ENCODE measurements at regions not wholly inside any gene's neighbourhood (a gene's known extent, or its start where the extent isn't known, plus 50 kb on each side); places are given as distances from the start of the nearest gene placed in this dataset.

GRCh38 chr3:105963161-105963560 is 94.3 kb upstream of the CBLB start:
- H3K9ac ChIP-seq (ENCODE audit: low read length) = no peak overlapping the region
- no peaks in the 10 kb centered on the region for H3K9me3 ChIP-seq (ENCODE audit: low read length)
- no peak for DNase-seq
- H3K4me3 ChIP-seq (ENCODE audit: low read length) = no peak overlapping the region
- no peaks in the 10 kb centered on the region for H3K9me2 ChIP-seq (replicated peaks; ENCODE audit: insufficient read depth, low read length)
- no peaks in the 10 kb centered on the region for H3K36me3 ChIP-seq (ENCODE audit: insufficient read depth, low read length)
- H3K4me2 ChIP-seq (ENCODE audit: low read depth, low read length, poor library complexity, severe bottlenecking) = no peak overlapping the region
- no peak overlapping the region for H2AFZ ChIP-seq (ENCODE audit: low read length)
- no peaks in the 10 kb centered on the region for H3K79me2 ChIP-seq (ENCODE audit: low read length)
- no peak overlapping the region for H3K27ac ChIP-seq (ENCODE audit: low read length)
- H3K4me1 ChIP-seq (ENCODE audit: low read length) = no peaks in the 10 kb centered on the region
- H4K20me1 ChIP-seq (ENCODE audit: insufficient read depth, low read depth, low read length) = no peaks in the 10 kb centered on the region
- no peaks in the 10 kb centered on the region for H3K27me3 ChIP-seq (ENCODE audit: low read length)

GRCh38 chr3:105965384-105965783 is 96.6 kb upstream of the CBLB start:
- Histone ChIP-seq H3K79me2 (ENCODE audit: low read length) (no peaks in the 10 kb centered on the region), H3K9me2 (replicated peaks; ENCODE audit: insufficient read depth, low read length) (0 out of 2 replicates have a peak, but pooled peaks cover 3% of the 10 kb centered on the region), H2AFZ (ENCODE audit: low read length) (no peak overlapping the region), H3K27me3 (ENCODE audit: low read length) (no peaks in the 10 kb centered on the region), H3K36me3 (ENCODE audit: insufficient read depth, low read length) (no peaks in the 10 kb centered on the region), H3K9ac (ENCODE audit: low read length) (no peak overlapping the region), H3K4me1 (ENCODE audit: low read length) (peaks cover 4% of the 10 kb centered on the region; the same call in 1 of the 2 replicates), H3K4me2 (ENCODE audit: low read depth, low read length, poor library complexity, severe bottlenecking) (no peak overlapping the region), H4K20me1 (ENCODE audit: insufficient read depth, low read depth, low read length) (no peaks in the 10 kb centered on the region), H3K27ac (ENCODE audit: low read length) (no peak overlapping the region), H3K9me3 (ENCODE audit: low read length) (no peaks in the 10 kb centered on the region), H3K4me3 (ENCODE audit: low read length) (no peak overlapping the region)
- no peak for DNase-seq

GRCh38 chr3:105967117-105967516 is 98.3 kb upstream of the CBLB start:
- H3K9ac ChIP-seq (ENCODE audit: low read length) = no peak overlapping the region
- no peak overlapping the region for H2AFZ ChIP-seq (ENCODE audit: low read length)
- no peaks in the 10 kb centered on the region for H4K20me1 ChIP-seq (ENCODE audit: insufficient read depth, low read depth, low read length)
- H3K36me3 ChIP-seq (ENCODE audit: insufficient read depth, low read length) = no peaks in the 10 kb centered on the region; the same call in 1 of the 2 replicates
- H3K9me3 ChIP-seq (ENCODE audit: low read length) = no peaks in the 10 kb centered on the region
- DNase-seq = no peak
- no peaks in the 10 kb centered on the region for H3K79me2 ChIP-seq (ENCODE audit: low read length)
- no peak overlapping the region for H3K4me3 ChIP-seq (ENCODE audit: low read length)
- no peak overlapping the region for H3K27ac ChIP-seq (ENCODE audit: low read length)
- no peak overlapping the region for H3K4me2 ChIP-seq (ENCODE audit: low read depth, low read length, poor library complexity, severe bottlenecking)
- H3K4me1 ChIP-seq (ENCODE audit: low read length) = peaks cover 4% of the 10 kb centered on the region; the same call in 1 of the 2 replicates
- no peaks in the 10 kb centered on the region for H3K27me3 ChIP-seq (ENCODE audit: low read length)
- H3K9me2 ChIP-seq (replicated peaks; ENCODE audit: insufficient read depth, low read length) = 0 out of 2 replicates have a peak, but pooled peaks cover 3% of the 10 kb centered on the region

- no peaks in the 10 kb centered on the region for H3K9me3 ChIP-seq (ENCODE audit: low read length)
- H3K36me3 ChIP-seq (ENCODE audit: insufficient read depth, low read length) = no peaks in the 10 kb centered on the region; the same call in 1 of the 2 replicates
- no peaks in the 10 kb centered on the region for H3K27me3 ChIP-seq (ENCODE audit: low read length)
- 0 out of 2 replicates have a peak, but pooled peaks cover 3% of the 10 kb centered on the region for H3K9me2 ChIP-seq (replicated peaks; ENCODE audit: insufficient read depth, low read length)
- no peak overlapping the region for H3K4me2 ChIP-seq (ENCODE audit: low read depth, low read length, poor library complexity, severe bottlenecking)
- no peak overlapping the region for H3K9ac ChIP-seq (ENCODE audit: low read length)
- DNase-seq = peak; percentile 41
- peak overlapping the region; percentile 56; the same call in 1 of the 2 replicates for H2AFZ ChIP-seq (ENCODE audit: low read length)
- H3K4me1 ChIP-seq (ENCODE audit: low read length) = peaks cover 4% of the 10 kb centered on the region; the same call in 1 of the 2 replicates
- H3K79me2 ChIP-seq (ENCODE audit: low read length) = no peaks in the 10 kb centered on the region
- peak overlapping the region; percentile 10; the same call in 1 of the 2 replicates for H3K27ac ChIP-seq (ENCODE audit: low read length)
- H4K20me1 ChIP-seq (ENCODE audit: insufficient read depth, low read depth, low read length) = no peaks in the 10 kb centered on the region
- H3K4me3 ChIP-seq (ENCODE audit: low read length) = no peak overlapping the region
Observed at GRCh38 chr3:105970283-105970682, 101.5 kb upstream of the CBLB start.

- Histone ChIP-seq H3K36me3 (ENCODE audit: insufficient read depth, low read length) (no peaks in the 10 kb centered on the region; the same call in 1 of the 2 replicates), H3K9me3 (ENCODE audit: low read length) (no peaks in the 10 kb centered on the region), H3K27ac (ENCODE audit: low read length) (no peak overlapping the region), H3K9ac (ENCODE audit: low read length) (no peak overlapping the region), H3K4me1 (ENCODE audit: low read length) (peaks cover 4% of the 10 kb centered on the region; the same call in 1 of the 2 replicates), H3K4me3 (ENCODE audit: low read length) (no peak overlapping the region), H3K4me2 (ENCODE audit: low read depth, low read length, poor library complexity, severe bottlenecking) (no peak overlapping the region), H2AFZ (ENCODE audit: low read length) (no peak overlapping the region), H4K20me1 (ENCODE audit: insufficient read depth, low read depth, low read length) (no peaks in the 10 kb centered on the region), H3K9me2 (replicated peaks; ENCODE audit: insufficient read depth, low read length) (0 out of 2 replicates have a peak, but pooled peaks cover 3% of the 10 kb centered on the region), H3K79me2 (ENCODE audit: low read length) (no peaks in the 10 kb centered on the region), H3K27me3 (ENCODE audit: low read length) (no peaks in the 10 kb centered on the region)
- DNase-seq = no peak
Observed at GRCh38 chr3:105972069-105972468, 103.3 kb upstream of the CBLB start.

- no peak overlapping the region for H3K27ac ChIP-seq (ENCODE audit: low read length)
- no peaks in the 10 kb centered on the region for H3K9me2 ChIP-seq (replicated peaks; ENCODE audit: insufficient read depth, low read length)
- peaks cover 4% of the 10 kb centered on the region; the same call in 1 of the 2 replicates for H3K4me1 ChIP-seq (ENCODE audit: low read length)
- DNase-seq = no peak
- H3K27me3 ChIP-seq (ENCODE audit: low read length) = no peaks in the 10 kb centered on the region
- no peak overlapping the region for H3K4me2 ChIP-seq (ENCODE audit: low read depth, low read length, poor library complexity, severe bottlenecking)
- H3K36me3 ChIP-seq (ENCODE audit: insufficient read depth, low read length) = no peaks in the 10 kb centered on the region; the same call in 1 of the 2 replicates
- H3K79me2 ChIP-seq (ENCODE audit: low read length) = no peaks in the 10 kb centered on the region
- H3K4me3 ChIP-seq (ENCODE audit: low read length) = no peak overlapping the region
- no peak overlapping the region for H2AFZ ChIP-seq (ENCODE audit: low read length)
- no peaks in the 10 kb centered on the region for H3K9me3 ChIP-seq (ENCODE audit: low read length)
- H3K9ac ChIP-seq (ENCODE audit: low read length) = no peak overlapping the region
- no peaks in the 10 kb centered on the region for H4K20me1 ChIP-seq (ENCODE audit: insufficient read depth, low read depth, low read length)
Observed at GRCh38 chr3:105974381-105974780, 105.6 kb upstream of the CBLB start.

GRCh38 chr3:105976196-105976595 is 107.4 kb upstream of the CBLB start:
- Histone ChIP-seq H3K79me2 (ENCODE audit: low read length) (no peaks in the 10 kb centered on the region), H3K4me2 (ENCODE audit: low read depth, low read length, poor library complexity, severe bottlenecking) (no peak overlapping the region), H3K27me3 (ENCODE audit: low read length) (no peaks in the 10 kb centered on the region), H4K20me1 (ENCODE audit: insufficient read depth, low read depth, low read length) (no peaks in the 10 kb centered on the region), H3K4me3 (ENCODE audit: low read length) (no peak overlapping the region), H3K9me2 (replicated peaks; ENCODE audit: insufficient read depth, low read length) (no peaks in the 10 kb centered on the region), H3K4me1 (ENCODE audit: low read length) (no peaks in the 10 kb centered on the region), H3K9ac (ENCODE audit: low read length) (no peak overlapping the region), H3K36me3 (ENCODE audit: insufficient read depth, low read length) (no peaks in the 10 kb centered on the region), H3K27ac (ENCODE audit: low read length) (no peak overlapping the region), H3K9me3 (ENCODE audit: low read length) (no peaks in the 10 kb centered on the region), H2AFZ (ENCODE audit: low read length) (no peak overlapping the region)
- DNase-seq = no peak

GRCh38 chr3:105979961-105980360 is 111.1 kb upstream of the CBLB start:
- Histone ChIP-seq H3K4me2 (ENCODE audit: low read depth, low read length, poor library complexity, severe bottlenecking) (no peak overlapping the region), H3K79me2 (ENCODE audit: low read length) (no peaks in the 10 kb centered on the region), H3K9ac (ENCODE audit: low read length) (no peak overlapping the region), H3K4me3 (ENCODE audit: low read length) (no peak overlapping the region), H3K4me1 (ENCODE audit: low read length) (no peaks in the 10 kb centered on the region), H4K20me1 (ENCODE audit: insufficient read depth, low read depth, low read length) (no peaks in the 10 kb centered on the region), H3K27me3 (ENCODE audit: low read length) (no peaks in the 10 kb centered on the region), H2AFZ (ENCODE audit: low read length) (no peak overlapping the region), H3K27ac (ENCODE audit: low read length) (no peak overlapping the region), H3K9me2 (replicated peaks; ENCODE audit: insufficient read depth, low read length) (0 out of 2 replicates have a peak, but pooled peaks cover 4% of the 10 kb centered on the region), H3K36me3 (ENCODE audit: insufficient read depth, low read length) (no peaks in the 10 kb centered on the region), H3K9me3 (ENCODE audit: low read length) (no peaks in the 10 kb centered on the region)
- no peak for DNase-seq

All from Karpas-422 (cell line).